Gastroesophageal sphincter (tissue), 3 donors: ENCODE measurements at regions not wholly inside any gene's neighbourhood (a gene's known extent, or its start where the extent isn't known, plus 50 kb on each side); places are given as distances from the start of the nearest gene placed in this dataset.

Experiments
- CTCF ChIP-seq, 4 experiments: fragments of 200-600 bp in 2 of 4; fragments of 450-650 bp in 2 of 4; sonication (generic) in 1 of 4; IDR thresholded peaks; one replicate each; pipeline ENCODE4 v1.5.1; 2017 to 2019; ENCODE audit warnings: antibody characterized with exemption in 4 of 4, mild to moderate bottlenecking in 2 of 4, moderate library complexity in 2 of 4
- POLR2A ChIP-seq, 2 donors: fragments of 450-650 bp; IDR thresholded peaks; one replicate each; pipeline ENCODE4 v1.6.1; 2017; ENCODE audit warnings: antibody characterized with exemption in 2 of 2, mild to moderate bottlenecking in 2 of 2, moderate library complexity in 1 of 2
- POLR2AphosphoS5 ChIP-seq: sonication (generic); formaldehyde crosslinking; IDR thresholded peaks from one replicate; pipeline ENCODE4 v1.6.1; 2017; ENCODE audit warnings: antibody characterized with exemption

GRCh38 chr5:164352695-164353094 is 847.3 kb downstream of the MAT2B start:
- TF ChIP-seq CTCF (IDR thresholded peaks at IDR 0.05) (no peak), POLR2A (IDR thresholded peaks at IDR 0.05) (no peak), POLR2AphosphoS5 (no peak)
